ENCODE measurements at regions not wholly inside any gene's neighbourhood (a gene's known extent, or its start where the extent isn't known, plus 50 kb on each side); places are given as distances from the start of the nearest gene placed in this dataset.

- DNase-seq (ENCODE audit: low read depth) = peak; percentile 99
Observed at GRCh38 chr20:51335329-51335841, 207.1 kb downstream of the NFATC2 start.

DNA sequence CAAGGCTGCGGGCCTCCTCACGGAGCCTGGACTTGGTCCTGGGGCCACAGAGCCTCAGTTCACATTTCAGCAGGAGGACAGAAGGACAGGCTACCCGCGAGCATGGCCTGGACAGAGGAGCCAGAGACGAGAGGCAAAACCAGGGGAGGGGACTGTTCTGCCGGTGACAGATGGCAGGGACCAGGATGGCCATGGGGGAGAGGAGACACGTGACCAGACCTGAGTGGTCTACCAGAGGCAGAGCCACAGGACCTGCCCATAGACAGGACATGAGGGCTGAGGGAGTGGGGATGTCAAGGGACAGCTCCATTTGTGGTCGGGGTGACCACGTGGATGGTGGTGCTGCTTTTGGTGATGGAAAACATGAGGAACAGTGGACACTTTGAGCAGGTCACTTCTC lies 207.9 kb downstream of the NFATC2 start:
- DNase-seq (ENCODE audit: low read depth) = no peak

- DNase-seq (ENCODE audit: low read depth) = no peak
Observed at GRCh38 chr20:51333971-51334370, 208.5 kb downstream of the NFATC2 start.

GRCh38 chr20:51333446-51333845 lies 209.1 kb downstream of the NFATC2 start:
- no peak for DNase-seq (ENCODE audit: low read depth)

DNA sequence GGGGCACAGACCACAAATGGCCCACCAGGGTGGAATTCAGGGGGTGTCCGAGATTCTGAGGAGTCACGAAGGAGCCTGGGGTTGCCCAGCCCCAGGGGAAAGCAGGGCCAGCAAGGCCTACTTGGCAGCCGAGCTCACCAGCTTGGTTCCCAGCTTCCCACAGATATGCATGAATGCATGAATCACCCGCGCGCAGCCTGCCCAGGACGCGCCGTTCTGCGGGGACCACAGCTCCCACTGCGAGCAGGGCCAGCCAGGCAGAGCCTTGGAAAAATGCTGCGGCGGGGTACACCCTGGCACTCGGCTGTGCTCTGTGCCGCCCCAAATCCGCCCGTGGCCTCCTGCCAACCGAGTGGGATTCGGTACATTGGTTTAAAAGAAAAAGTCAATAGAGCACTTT lies 211.0 kb downstream of the NFATC2 start:
- peak; percentile 93 for DNase-seq (ENCODE audit: low read depth)

GRCh38 chr20:51329845-51330244 lies 212.7 kb downstream of the NFATC2 start:
- no peak for DNase-seq (ENCODE audit: low read depth)

DNA sequence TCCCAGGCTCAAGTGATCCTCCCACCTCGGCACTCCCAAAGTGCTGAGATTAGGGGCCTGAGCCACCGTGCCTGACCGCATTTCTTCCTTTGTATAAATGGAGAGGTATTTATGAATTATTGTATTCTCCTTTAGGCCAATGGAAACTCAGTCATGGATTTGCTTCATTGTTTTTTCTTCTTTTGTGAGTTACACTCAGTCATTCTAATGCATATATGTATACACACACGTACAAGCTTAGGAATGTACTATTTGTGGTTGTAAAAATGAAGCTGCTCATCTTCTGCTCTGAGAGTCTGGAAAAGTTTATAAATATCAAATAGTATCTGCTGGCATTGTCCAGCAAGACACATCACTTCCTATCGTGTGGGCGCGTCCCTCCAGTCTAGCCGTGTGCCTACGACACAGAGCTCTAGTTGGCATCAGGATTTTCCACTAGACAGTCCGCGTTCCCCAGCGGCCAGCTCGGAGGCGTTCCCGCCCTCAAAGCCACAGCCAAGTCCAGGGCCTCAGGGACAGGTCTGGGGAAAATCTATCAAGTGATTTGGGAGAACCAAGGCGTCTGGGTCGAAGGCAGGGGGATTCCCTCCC lies 215.2 kb downstream of the NFATC2 start:
- DNase-seq (ENCODE audit: low read depth) = peak; percentile 69

GRCh38 chr20:51326201-51326819 lies 216.2 kb downstream of the NFATC2 start:
- no peak for DNase-seq (ENCODE audit: low read depth)

GRCh38 chr20:51322164-51322707 lies 220.3 kb downstream of the NFATC2 start:
- no peak for DNase-seq (ENCODE audit: low read depth)

GRCh38 chr20:51321343-51322163 lies 221.0 kb downstream of the NFATC2 start:
- no peak for DNase-seq (ENCODE audit: low read depth)

DNA sequence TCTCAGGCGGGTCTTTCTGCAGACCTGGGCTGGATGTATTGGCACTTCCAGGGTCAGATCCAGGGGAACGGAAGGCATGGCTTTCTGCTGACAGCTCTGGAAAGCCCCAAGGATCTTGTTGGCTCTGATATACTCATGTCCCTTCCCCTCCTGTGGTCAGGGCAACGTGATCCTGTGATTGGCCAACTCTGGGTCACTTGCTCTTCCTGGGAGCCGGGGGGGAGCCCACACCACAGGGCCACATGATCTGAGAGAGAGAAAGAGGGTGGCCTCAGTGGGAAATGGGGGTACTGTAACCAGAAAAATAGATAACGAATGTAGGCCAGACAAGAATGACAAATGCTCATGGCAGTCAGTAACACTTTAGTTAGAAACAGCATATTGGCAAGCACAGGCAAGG lies 223.0 kb downstream of the NFATC2 start:
- DNase-seq (ENCODE audit: low read depth) = no peak

GRCh38 chr20:51318058-51318949 lies 224.2 kb downstream of the NFATC2 start:
- DNase-seq (ENCODE audit: low read depth) = no peak

- DNase-seq (ENCODE audit: low read depth) = no peak
Observed at GRCh38 chr20:51315390-51315789, 227.1 kb downstream of the NFATC2 start.

DNA sequence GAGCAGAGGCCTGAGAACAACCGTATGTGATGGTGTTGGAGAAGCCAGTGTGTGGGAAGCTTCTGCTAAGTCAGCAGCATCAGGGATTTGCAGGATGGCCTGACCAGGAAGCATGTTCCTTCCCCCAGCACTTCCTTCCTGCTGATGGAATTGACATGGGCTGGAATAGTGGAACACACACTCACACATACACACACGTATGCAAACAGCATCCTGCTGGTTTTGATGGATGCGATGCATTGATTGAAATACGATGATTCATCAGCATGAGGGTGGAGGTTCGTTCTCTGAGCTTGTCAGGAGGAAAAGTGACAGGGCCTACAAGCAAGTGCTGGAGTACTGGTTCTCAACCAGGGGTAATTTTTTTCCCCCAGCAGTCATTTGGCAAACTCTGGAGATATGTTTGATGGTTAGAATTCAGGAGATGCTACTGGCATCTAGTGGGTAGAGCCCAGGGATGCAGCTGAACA lies 229.1 kb downstream of the NFATC2 start:
- no peak for DNase-seq (ENCODE audit: low read depth)

DNA sequence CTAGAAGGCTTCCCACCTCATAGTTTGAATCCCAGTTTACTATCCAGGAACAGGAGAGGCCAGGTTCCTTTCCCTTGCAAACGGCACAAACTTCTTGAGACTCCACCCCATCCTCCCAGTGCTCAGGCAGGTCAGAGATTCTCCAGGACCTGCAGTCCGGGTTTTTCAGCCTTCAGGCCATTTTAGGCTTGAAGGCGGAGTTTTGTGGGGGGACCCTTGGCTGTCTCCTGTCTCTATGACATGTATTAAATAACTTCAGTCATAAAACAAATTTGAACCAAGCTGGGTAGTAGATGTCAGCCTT lies 230.1 kb downstream of the NFATC2 start:
- DNase-seq (ENCODE audit: low read depth) = no peak

DNA sequence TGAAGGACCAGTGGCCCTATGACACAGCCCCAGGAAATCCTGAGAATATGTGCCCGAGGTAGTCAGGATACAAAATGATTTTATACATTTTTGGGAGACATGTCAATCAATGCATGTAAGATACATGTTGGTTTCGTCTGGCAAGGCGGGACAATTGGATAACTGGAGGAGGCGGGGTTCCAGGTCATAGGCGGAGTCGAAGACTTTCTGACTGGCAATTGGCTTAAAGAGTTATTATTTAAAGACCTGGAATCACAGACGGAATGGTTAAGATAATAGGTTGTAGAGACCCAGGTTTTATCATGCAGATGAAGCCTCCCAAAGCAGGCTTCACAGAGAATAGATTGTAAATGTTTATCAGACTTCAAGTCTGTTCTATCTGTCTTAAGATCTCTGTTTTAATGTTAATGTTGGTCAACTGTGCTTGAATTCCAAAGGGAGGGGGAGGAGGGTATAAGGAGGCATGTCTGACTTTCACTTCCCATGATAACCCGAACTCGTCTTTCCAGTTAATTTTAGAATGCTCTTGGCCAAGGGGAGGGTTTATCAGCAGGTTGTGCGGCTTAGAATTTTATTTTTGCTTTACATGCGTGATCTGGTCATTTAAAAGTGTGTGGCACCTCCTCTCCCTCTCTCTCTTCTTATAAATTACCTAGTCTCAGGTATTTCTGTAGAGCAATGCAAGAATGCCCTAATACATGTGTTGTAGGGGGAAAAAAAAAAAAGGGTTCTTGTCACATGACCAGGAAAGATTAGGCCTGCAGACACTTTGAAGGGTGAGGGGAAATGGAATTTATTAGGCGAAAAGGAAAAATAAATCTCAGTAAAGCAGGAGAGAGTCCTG lies 230.7 kb downstream of the NFATC2 start:
- no peak for DNase-seq (ENCODE audit: low read depth)

DNA sequence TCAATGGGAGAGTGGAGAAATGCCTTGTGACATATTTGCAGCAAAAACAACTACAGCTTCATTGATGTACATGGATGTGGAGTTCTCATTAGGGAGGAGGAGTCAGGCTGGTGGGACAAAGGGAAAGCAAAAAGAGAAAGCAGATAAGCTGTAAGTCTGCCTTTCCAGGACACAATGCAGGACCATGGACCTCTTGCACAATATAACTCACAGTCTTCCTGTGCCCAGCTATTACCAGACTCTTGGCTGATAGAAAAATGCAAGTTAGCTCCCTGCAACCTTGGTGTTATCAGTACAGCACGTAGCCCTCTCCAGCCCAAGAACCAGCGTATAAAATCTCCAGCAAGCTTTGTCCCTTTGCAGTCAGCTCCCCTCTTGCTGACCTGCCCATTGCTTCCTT lies 232.3 kb downstream of the NFATC2 start:
- DNase-seq (ENCODE audit: low read depth) = no peak

DNA sequence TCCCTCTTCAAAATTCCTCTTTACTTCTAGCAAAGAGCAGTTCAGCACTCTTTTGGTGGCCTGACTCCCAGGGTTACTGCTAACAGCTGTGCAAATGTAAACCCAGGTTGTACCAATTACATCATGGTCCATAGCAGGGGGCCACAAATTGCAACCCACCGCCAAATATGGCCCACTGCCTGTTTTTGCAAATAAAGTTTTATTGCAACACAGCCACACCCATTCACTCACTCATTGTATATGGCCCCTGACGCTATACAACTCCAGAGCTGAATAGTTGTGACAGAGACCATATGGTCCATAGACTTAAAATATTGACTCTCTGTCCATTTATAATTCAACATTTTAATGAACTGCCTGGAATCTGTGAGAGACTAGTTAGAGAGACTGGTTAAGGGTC lies 233.4 kb downstream of the NFATC2 start:
- no peak for DNase-seq (ENCODE audit: low read depth)

GRCh38 chr20:51306521-51307358 lies 235.8 kb downstream of the NFATC2 start:
- peak; percentile 40 for DNase-seq (ENCODE audit: low read depth)

DNA sequence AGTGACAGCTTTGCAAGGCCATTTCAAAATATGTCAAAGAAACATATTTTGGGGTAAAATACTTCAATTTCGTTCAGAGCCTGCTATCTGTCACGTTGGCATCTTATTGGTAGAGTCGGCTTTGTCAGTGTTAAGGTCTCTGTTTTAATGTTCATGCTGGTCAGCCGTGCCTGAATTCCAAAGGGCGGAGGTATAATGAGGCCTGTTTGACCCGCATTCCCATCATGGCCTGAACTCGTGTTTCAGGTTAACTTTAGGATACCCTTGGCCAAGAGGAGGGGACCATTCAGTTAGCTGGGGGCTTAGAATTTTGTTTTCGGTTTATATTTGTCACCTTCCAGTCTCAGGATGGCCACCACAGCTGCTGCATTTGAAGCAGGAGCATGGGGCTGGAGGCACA lies 236.4 kb downstream of the NFATC2 start:
- no peak for DNase-seq (ENCODE audit: low read depth)

All from HS-27A (cell line).